Natural killer cell (primary cell): ENCODE measurements at regions not wholly inside any gene's neighbourhood (a gene's known extent, or its start where the extent isn't known, plus 50 kb on each side); places are given as distances from the start of the nearest gene placed in this dataset.

ENCODE experiments used
- ATAC-seq, 3 donors: fragments of 150-1000 bp in 2 of 3; fragments of 200-7000 bp in 1 of 3; cut with Tn5 transposase; 1 replicate in 1 of 3; 2 replicates in 2 of 3; pipeline ENCODE4 v1.10.0; 2021; ENCODE audit warnings: mild to moderate bottlenecking in 2 of 3, moderate library complexity in 2 of 3
- DNase-seq, 2 donors: peaks; one replicate each; pipeline versions ENCODE4 v3.0.0 to v3.0.0-alpha.2; 2013 to 2021; ENCODE audit warnings: mixed read lengths in 1 of 2
- H3K27ac ChIP-seq: one replicate; pipeline ENCODE4 v1.5.1; 2013; ENCODE audit warnings: mild to moderate bottlenecking, low read length
- H3K27me3 ChIP-seq: one replicate; pipeline ENCODE4 v1.6.1; 2013; ENCODE audit warnings: low read length; ENCODE audit not compliant: control insufficient read depth, insufficient read depth
- H3K36me3 ChIP-seq: one replicate; pipeline ENCODE4 v1.6.1; 2013; ENCODE audit warnings: low read length; ENCODE audit not compliant: control insufficient read depth, insufficient read depth
- H3K4me1 ChIP-seq: one replicate; pipeline ENCODE4 v1.6.1; 2013; ENCODE audit warnings: low read length; ENCODE audit not compliant: control insufficient read depth, insufficient read depth
- H3K4me3 ChIP-seq: one replicate; pipeline ENCODE4 v1.5.1; 2013; ENCODE audit warnings: low read length
- H3K9me3 ChIP-seq: one replicate; pipeline ENCODE4 v1.6.1; 2013; ENCODE audit warnings: low read length; ENCODE audit not compliant: control insufficient read depth, insufficient read depth
- H3K27ac Mint-ChIP-seq, 2 donors: one replicate each; pipeline ENCODE4 v1.8.0; 2022; ENCODE audit warnings: mild to moderate bottlenecking in 2 of 2, mixed read lengths in 2 of 2, moderate library complexity in 1 of 2
- H3K27me3 Mint-ChIP-seq, 2 donors: one replicate each; pipeline ENCODE4 v1.8.0; 2022; ENCODE audit warnings: low read depth in 2 of 2, mixed read lengths in 2 of 2
- H3K36me3 Mint-ChIP-seq: one replicate; pipeline ENCODE4 v1.8.0; 2022; ENCODE audit warnings: mixed read lengths
- H3K4me1 Mint-ChIP-seq, 2 donors: one replicate each; pipeline ENCODE4 v1.8.0; 2022; ENCODE audit warnings: mixed read lengths in 2 of 2
- H3K4me3 Mint-ChIP-seq: one replicate; pipeline ENCODE4 v1.8.0; 2022; ENCODE audit warnings: mild to moderate bottlenecking, moderate library complexity, mixed read lengths
- H3K9me3 Mint-ChIP-seq, 2 donors: one replicate each; pipeline ENCODE4 v1.8.0; 2022; ENCODE audit warnings: mixed read lengths in 2 of 2
- CTCF ChIP-seq: fragments of 200-600 bp; IDR thresholded peaks from one replicate; pipeline ENCODE4 v1.8.0; 2022; ENCODE audit warnings: antibody characterized with exemption
- WGBS: methylation state at CpG from one replicate; pipeline ENCODE4 v1.1.7; 2013; ENCODE audit warnings: missing lambda C conversion rate; ENCODE audit not compliant: insufficient coverage; 5-methylcytosine and 5-hydroxymethylcytosine counted together
- intact Hi-C: fragments of 100-400 bp; cut with micrococcal nuclease; formaldehyde crosslinking; loops from one replicate; pipeline ENCODE4 v1.14.2; 2022

GRCh38 chr3:162302983-162303624 lies 806.5 kb downstream of the OTOL1 start:
- Mint-ChIP-seq H3K4me1 (no peaks in the 10 kb centered on the region), H3K27ac (no peak overlapping the region), H3K27me3 (no peaks in the 10 kb centered on the region), H3K9me3 (peaks cover 4 to 10% of the 10 kb centered on the region in 2 donors), H3K4me3 (no peak overlapping the region), H3K36me3 (peaks cover 7% of the 10 kb centered on the region)
- 81% methylated on average over 5 of the region's 5 CpGs for WGBS
- Histone ChIP-seq H3K4me1 (no peaks in the 10 kb centered on the region), H3K36me3 (no peaks in the 10 kb centered on the region), H3K4me3 (no peak overlapping the region), H3K9me3 (peaks cover 4% of the 10 kb centered on the region), H3K27ac (no peak overlapping the region), H3K27me3 (no peaks in the 10 kb centered on the region)
- DNase-seq (no peak), ATAC-seq (no peak)
- TF ChIP-seq CTCF: no peak
- intact Hi-C loops: no loop called here

GRCh38 chr3:162317046-162317445 lies 820.4 kb downstream of the OTOL1 start:
- Histone ChIP-seq H3K9me3 (peaks cover 12% of the 10 kb centered on the region), H3K27me3 (no peaks in the 10 kb centered on the region), H3K4me1 (no peaks in the 10 kb centered on the region), H3K27ac (no peak overlapping the region), H3K36me3 (no peaks in the 10 kb centered on the region), H3K4me3 (no peak overlapping the region)
- Mint-ChIP-seq H3K27me3 (no peaks in the 10 kb centered on the region), H3K36me3 (peaks cover 29% of the 10 kb centered on the region), H3K27ac (no peak overlapping the region), H3K9me3 (peaks cover 17 to 26% of the 10 kb centered on the region in 2 donors), H3K4me3 (no peak overlapping the region), H3K4me1 (no peaks in the 10 kb centered on the region)
- no peak for ATAC-seq
- DNase-seq: no peak
- intact Hi-C loops: no loop called here
- 95% methylated on average over 2 of the region's 2 CpGs for WGBS
- no peak for TF ChIP-seq CTCF

DNA sequence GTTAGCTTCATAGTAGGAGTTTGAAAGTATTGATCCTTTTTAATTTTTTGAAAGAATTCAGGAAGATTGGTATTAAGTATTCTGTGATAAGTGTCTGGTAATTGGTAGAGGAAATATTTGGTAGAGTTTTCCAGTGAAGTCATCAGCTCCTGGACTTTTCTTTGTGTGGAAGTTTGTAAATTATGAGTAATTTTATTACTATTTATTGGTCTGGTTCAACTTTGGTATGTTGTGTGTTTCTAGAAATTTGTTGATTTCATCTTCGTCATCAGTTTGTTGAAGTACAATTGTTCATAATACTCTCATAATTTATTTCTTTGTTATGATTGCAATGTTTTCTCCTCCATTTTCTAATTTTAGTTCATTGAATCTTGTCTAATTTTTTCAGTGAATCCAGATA lies 832.0 kb downstream of the OTOL1 start:
- no peaks in the 10 kb centered on the region for H3K9me3 ChIP-seq
- intact Hi-C loops: no loop called here
- no peak for ATAC-seq
- Mint-ChIP-seq H3K27me3 (no peaks in the 10 kb centered on the region), H3K4me3 (no peak overlapping the region), H3K9me3 (peaks cover 4 to 26% of the 10 kb centered on the region in 2 donors), H3K36me3 (peaks cover 4% of the 10 kb centered on the region), H3K27ac (no peak overlapping the region), H3K4me1 (no peaks in the 10 kb centered on the region)
- no peak overlapping the region for H3K27ac ChIP-seq
- no peaks in the 10 kb centered on the region for H3K27me3 ChIP-seq
- no peak for TF ChIP-seq CTCF
- no peak for DNase-seq
- H3K36me3 ChIP-seq: no peaks in the 10 kb centered on the region
- no peak overlapping the region for H3K4me3 ChIP-seq
- no peaks in the 10 kb centered on the region for H3K4me1 ChIP-seq
- no CpG with 5 or more reads among the region's 1 CpG for WGBS

GRCh38 chr3:162329514-162329913 lies 832.9 kb downstream of the OTOL1 start:
- Mint-ChIP-seq H3K27ac (no peak overlapping the region), H3K4me3 (no peak overlapping the region), H3K36me3 (peaks cover 7% of the 10 kb centered on the region), H3K27me3 (no peaks in the 10 kb centered on the region), H3K9me3 (peaks cover 6 to 29% of the 10 kb centered on the region in 2 donors), H3K4me1 (no peaks in the 10 kb centered on the region)
- H3K9me3 ChIP-seq: peaks cover under 1% of the 10 kb centered on the region
- no peaks in the 10 kb centered on the region for H3K4me1 ChIP-seq
- WGBS: 100% methylated on average over 1 of the region's 1 CpG
- no peaks in the 10 kb centered on the region for H3K27me3 ChIP-seq
- intact Hi-C loops: no loop called here
- H3K27ac ChIP-seq: no peak overlapping the region
- no peak overlapping the region for H3K4me3 ChIP-seq
- no peak for ATAC-seq
- H3K36me3 ChIP-seq: no peaks in the 10 kb centered on the region
- no peak for DNase-seq
- no peak for TF ChIP-seq CTCF
